ENCODE measurements at regions not wholly inside any gene's neighbourhood (a gene's known extent, or its start where the extent isn't known, plus 50 kb on each side); places are given as distances from the start of the nearest gene placed in this dataset.

DNA sequence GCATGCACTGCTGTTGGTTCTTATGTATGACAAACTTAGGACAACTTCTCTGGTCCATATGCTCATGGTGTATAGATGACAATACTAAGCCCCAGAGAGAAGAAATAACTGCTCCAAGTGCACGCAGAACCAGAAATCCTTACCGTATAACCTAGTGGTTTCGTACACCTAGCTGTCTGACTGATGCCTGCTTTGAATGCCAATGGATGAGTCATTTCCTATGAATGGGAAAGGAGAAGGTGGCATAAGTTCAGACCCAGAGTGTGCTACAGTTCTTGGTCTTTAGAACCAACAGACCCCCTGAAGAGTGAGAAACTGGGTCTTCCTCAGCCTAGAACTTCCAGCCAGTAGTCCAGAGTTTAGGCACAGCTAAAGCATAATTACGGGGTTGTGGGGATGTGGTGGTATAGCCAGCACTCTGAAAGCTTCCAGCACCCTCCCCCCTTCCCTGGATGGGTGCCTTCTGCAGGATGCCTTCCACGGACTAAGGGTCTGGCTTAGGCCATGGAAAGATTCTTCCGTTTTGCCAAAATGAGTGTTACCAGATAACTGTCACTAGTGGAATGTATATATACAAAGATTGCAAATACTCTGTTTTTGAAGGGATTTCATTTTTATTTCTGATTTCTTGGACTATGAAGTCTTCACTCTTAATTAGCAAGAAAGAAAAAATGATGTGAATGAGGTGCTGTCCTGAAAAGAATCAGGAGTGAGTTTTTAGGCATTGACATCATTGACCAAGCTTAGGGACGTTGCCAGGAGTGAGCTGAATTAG is 84.6 kb upstream of the PACRGL start:
- peak; percentile 18 for DNase-seq

DNA sequence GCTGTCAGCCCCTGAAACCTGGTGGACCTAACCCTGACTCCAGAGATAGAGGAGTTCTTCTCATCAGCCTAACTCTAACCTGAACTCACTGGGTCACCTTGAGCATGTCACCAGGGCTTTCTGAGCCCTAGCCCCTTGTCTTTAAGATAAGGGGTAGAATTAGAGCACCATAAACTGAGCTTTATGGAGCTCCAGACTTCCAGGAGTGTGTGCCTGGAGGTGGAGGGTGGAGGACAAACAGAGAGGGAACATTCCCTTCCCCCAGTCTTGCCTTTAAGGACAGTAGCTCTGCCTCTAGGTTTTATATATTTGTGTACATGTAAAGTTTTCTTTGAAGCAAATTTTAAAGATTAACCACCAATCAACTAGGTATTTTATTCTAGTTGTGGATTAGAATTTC is 83.9 kb upstream of the PACRGL start:
- DNase-seq: no peak

DNA sequence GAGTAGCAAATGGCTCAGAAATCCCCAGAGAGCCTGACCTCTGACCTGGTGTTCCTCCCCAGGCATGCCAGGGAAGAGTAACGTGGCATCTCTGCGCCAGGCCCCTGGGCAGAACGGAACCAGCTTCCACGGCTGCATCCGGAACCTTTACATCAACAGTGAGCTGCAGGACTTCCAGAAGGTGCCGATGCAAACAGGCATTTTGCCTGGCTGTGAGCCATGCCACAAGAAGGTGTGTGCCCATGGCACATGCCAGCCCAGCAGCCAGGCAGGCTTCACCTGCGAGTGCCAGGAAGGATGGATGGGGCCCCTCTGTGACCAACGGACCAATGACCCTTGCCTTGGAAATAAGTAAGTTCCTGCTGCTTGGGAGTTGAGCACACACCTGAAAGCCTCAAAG is 83.4 kb upstream of the PACRGL start:
- DNase-seq: no peak

DNA sequence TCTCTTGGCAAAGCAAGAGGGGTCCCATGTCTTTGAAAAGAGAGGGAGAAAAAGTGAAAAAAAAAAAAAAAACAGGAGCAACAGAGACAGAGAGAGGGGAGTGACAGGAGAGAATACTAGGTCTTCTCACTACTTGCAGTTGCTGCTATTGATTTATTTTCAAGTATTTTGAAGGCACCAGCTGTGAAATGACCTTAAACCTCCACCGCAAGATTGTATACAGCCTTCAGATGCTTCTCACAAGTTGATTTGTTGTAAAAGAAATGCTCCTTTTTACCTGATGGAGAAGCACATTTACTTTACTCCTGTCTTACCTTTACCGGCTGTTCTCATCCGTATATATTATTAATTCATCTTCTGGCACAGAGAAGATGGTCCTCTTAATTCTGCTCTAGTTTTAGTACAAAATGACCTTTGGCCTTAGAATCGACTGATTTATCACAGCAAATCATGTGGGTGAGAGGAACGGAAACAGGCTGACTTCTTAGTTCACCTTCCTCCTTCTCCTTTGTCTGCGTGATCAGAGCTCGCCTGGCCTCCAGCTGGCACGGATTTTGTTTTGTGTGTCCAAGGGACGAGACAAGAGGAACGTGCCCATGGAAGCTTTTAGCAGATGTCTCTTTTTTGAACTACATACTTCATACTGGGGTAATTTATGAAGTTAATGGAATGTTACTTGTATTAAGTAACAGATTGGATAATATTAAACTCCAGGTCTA is 82.4 kb upstream of the PACRGL start:
- no peak for DNase-seq

DNA sequence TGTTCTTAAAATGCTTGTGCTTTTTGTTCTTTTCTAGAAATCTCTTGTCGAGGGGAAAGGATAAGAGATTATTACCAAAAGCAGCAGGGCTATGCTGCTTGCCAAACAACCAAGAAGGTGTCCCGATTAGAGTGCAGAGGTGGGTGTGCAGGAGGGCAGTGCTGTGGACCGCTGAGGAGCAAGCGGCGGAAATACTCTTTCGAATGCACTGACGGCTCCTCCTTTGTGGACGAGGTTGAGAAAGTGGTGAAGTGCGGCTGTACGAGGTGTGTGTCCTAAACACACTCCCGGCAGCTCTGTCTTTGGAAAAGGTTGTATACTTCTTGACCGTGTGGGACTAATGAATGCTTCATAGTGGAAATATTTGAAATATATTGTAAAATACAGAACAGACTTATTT is 81.5 kb upstream of the PACRGL start:
- no peak for DNase-seq

DNA sequence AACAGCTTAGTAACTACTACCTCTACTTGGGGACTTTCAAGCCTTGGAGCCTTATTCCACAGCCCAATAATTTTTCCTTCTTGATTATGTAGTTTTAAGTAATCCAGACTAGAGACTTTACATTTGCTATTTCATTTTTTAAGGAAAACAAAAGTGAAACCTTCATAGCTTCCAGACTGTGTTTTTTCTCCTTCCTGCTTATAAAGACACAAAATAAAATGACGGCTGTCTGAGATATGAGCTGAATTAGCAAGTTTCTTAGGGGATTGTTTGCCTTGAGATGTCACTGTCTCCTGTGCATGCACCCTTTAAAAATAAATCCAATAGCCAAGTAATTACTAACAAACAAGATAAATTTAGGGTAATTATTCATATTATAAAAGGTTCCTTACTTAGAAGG is 78.8 kb upstream of the PACRGL start:
- no peak for DNase-seq

DNA sequence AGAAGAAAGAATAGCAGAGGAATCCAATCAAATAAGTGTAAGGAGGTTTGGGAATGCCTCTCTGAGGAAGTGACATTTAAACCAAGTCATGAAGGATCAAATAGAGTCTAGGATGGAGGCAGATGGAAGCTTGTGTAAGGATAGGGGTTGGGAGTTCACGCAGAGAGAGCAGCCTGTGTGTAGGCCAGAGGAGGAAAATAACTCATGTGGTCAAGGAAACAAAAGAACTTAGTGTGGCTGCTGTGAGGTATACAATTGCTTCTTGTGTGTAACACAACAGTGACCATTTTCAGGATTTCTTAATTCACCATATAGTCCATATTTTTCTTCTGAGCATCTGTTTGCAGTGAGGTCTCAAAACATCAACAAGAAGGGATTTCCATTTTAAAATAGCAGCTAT is 77.6 kb upstream of the PACRGL start:
- DNase-seq: no peak

DNA sequence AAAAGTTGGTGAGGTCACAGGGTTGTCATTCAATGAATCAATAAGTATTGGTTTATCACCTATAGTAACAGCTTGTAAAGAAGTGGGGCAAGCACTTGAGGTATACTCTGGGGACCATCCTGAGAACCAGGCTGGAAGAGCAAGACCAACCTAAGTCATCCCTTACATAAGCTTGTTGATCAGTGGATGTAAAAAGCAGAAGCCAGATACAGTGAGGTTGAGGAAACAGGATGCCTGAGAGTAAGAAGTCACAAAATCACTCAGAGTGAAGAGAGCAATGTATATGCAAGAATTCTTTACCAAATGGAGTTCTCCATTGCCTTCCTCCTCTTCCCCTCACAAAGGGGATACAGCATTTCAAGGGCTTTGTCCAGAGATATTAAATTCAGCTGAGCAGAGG is 76.3 kb upstream of the PACRGL start:
- DNase-seq: no peak

DNA sequence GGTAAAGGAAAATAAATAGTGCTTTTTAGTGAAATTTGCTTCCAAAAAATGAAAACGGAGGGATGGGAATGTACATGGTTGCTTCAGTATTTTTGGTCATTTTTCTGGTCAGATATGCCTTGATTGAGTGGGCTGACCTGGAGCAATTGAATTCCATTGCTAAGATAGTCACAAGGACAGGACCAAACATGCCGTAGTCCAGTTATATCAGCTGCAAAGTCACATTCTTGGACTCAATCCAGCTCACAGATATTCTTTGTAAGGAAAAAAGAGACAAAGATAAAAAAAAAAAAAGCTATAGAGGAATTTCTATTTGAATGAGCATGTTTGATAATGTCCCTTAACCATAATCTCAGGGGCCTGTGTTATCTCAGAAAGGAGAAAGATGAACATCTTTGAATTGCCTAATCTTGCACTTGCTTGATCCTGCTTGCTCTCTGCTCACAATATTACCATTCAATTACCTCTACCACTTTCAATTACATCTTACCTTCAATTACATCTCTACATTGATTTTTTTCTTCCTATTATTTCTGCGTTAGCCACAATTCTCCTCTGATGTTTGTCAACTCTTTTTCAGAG is 75.4 kb upstream of the PACRGL start:
- DNase-seq: no peak

DNA sequence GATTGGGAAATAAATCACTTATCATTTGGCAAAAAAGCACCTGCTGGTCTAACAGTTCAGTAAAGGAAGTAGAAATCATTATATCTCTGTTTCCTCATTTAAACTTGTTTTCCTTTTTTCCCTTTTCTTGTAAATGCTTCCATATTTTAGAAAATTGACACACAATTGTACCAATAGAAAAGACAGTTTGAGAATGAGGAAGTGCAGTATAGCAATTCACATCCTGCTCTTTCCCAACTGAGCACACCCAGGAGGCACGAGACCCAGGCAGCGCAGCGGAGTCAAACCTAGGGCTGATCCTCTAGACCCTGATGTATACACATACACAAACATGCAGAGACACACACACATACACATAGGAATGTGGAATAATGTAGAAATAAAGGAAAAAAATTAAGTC is 74.8 kb upstream of the PACRGL start:
- no peak for DNase-seq

DNA sequence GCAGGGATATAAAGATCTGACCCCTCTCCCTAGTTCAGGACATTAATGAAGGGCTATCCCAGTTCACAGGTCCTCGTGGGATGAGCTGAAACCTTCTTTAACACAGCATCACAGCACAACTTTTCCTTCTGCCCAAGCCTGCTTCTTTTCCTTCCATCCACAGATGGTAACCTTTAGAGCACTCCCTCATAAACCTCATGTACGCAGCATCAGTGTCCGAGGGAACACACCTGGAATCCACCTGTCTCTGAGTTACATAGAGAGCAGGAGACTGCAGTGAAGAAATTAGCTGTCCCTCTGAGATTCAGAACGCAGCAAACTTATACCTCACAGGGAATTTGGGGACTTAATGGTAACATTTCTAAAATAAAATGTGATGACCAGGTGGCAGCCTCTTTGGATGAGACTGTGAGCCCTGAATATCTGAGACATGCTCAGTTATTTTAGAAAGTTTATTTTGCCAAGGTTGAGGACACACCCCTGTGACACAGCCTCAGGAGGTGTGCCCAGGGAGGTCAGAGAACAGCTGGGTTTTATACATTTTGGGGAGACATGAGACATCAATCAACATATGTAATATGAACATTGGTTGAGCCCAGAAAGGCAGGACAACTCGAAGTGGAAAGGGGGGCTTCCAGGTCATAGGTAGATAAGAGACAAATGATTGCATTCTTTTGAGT is 73.8 kb upstream of the PACRGL start:
- DNase-seq: no peak

DNA sequence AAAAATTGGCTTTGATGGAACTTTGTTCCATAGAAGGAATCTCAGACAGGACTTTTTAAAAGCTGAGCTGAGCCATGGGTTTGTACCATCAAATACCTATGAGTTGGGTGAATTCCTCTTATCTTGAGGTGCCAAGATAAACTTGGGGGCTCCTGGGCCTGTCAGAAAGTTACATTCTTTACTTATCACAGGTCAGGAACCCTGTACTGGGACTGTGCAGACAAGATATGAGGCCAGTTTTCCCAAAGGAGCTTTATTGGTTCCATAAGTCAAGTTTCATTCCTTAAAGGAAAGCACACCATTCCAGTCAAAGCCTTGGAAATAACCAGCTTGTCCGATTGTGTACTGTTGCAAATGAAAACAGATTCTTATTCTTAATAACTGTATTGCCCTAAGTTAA is 72.4 kb upstream of the PACRGL start:
- no peak for DNase-seq

DNA sequence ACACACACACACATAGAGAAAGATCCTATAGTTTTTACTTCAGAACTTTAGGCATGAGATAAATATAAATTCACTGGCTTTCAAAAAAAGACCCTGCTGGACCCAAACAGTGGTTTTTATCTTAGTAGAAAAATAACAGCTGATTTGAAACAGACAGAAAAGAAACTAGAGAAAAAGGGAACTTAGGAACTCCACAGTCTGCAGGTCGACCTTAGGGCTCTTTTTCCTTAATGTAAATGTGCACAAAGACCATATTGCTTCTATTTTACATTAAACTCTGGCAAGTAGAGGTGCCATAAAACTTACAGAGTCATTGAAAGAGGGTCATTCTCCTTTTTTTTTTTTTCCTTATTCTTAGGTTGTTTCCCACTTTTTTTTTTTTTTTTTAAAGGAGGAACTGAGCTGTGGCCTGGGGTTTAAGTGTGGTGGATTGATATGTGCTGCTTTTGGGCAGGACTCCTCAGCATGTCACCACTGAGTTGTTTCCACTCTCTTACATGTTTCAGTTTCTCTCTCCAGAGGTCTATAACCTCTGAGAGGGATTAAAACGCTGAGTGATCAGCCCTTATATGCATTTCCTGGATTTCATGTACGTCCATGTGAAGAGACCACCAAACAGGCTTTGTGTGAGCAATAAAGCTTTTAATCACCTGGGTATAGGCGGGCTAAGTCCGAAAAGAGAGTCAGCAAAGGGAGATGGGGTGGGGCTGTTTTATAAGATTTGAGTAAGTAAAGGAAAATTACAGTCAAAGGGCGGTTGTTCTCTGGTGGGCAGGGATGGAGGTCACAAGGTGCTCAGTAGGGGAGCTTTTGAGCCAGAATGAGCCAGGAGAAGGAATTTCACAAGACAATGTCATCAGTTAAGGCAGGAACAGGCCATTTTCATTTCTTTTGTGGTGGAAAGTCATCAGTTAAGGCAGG is 70.8 kb upstream of the PACRGL start:
- DNase-seq: no peak

DNA sequence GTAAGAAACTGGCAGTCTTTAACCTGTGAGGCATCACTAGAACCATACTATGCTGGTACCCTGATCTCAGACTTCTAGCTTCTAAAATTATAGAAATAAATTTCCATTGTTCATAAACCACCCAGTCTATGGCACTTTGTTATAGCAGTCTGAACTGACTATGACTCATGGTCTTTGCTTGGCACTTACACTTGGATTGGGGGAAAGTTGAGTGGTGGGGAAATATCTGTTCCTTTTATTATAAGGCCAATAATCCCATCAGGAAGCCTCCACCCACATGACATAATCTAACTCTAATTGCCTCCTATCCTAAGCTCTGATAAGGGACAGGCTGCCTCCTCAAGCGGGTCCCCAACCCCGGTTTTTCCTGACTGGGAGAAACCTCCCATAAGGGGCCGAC is 61.4 kb upstream of the PACRGL start:
- DNase-seq: no peak

DNA sequence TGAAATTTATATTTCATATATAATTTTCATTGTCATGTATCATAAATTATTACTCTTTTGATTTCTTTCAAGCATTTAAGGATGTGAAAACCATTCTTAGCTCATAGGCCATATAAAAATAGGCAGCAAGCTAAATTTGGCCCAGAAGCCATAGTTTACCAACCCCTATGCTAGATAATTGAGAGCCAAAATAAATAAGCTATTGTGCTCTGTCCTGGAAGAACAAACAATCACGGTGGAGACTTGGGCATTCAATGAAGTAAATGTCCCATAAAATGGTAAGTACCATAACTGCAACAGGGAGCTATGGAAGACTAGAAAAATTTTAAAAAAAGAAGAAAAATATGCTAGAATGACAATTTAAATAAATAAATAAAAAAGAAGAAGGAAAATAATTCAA is 60.9 kb upstream of the PACRGL start:
- no peak for DNase-seq

DNA sequence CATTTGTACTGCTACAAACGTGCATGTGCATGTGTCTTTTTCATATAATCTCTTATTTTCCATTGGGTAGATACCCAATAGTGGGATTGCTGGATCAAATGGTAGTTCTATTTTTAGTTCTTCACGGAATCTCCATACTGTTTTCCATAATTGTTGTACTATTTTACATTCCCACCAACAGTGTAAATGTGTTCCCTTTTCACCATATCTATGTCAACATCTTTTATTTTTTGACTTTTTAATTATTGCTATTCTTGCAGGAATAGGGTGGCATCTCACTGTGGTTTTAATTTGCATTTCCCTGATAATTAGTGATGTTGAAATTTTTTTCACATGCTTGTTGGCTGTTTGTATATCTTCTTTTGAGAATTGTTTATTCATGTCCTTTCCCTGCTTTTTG is 59.3 kb upstream of the PACRGL start:
- DNase-seq: no peak

DNA sequence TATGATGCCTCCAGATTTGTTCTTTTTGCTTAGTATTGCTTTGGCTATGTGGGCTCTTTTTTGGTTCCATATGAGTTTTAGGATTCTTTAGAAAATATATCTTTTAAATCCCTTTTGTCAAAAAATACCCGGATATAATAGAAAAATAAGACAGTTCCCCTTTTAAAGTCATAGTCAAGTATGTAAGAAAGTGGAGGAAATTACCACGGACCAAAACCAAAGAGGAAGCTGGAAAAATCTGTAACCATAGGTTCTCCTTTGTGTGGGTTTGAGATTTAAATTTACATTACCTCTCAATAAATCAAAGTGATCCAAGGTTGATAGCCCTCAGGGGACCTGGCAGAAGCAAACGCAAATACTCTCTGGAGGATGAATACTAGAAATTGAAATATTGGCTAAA is 58.3 kb upstream of the PACRGL start:
- DNase-seq: no peak

DNA sequence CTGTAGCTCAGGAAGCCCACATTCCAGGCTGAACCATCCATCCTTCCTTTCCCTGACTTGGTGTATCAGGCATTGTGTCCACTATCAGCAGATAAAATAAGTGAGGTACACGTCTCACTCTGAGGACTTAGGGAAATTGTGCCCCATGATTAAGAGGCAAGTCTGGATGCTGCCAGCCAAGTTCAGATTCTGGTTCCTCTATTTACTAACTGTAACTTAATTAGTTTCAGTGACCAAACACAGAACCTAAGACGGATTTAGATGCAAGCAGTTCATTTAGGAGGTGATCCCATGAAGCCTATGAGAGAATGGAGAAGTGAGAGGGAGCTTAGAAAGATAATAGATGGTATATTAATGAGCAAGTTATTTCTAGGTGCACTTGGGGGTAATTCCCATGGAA is 56.6 kb upstream of the PACRGL start:
- no peak for DNase-seq

DNA sequence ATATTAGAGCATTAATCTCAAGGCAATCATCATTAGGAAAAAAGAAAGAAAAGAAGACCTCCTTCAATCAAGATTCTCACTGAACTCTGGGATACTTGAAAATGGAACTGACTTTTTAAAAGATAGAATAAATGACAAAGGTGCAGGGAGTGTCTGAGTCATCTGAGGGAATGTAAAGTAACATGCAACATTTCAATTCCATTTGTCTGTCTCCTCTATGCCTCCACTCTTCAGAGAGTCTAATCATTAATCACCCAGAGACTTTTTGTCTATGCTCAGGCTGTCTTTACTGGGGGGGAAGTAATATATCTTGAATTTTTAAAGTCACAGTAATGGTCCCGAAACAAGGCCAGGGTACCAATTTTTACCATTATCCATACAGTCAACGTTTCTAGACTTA is 55.0 kb upstream of the PACRGL start:
- DNase-seq: no peak

DNA sequence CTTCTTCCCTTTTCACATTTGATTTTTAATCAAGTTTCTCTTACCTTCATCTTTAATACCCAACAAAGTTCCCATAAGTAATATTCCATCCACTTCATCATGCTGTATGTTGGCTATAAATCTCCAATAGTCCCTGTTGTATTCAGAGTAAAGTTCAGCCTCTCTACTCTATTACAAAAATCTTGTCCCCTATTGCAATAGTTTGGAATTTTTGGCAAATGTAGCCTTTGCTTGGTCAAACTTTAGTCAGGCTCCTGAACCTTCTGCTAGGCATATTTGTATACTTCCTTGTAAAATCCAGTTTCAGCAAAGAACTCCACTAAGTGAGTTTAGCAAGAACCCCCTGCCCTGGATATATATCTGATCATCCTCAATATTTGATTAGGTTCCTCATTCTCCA is 54.0 kb upstream of the PACRGL start:
- no peak for DNase-seq

Measured in 8988T (cell line).